HCT116 (cell line): ENCODE measurements at regions not wholly inside any gene's neighbourhood (a gene's known extent, or its start where the extent isn't known, plus 50 kb on each side); places are given as distances from the start of the nearest gene placed in this dataset.

ENCODE experiments used
- ATF3 ChIP-seq: IDR thresholded peaks from 2 replicates; pipeline ENCODE4 v1.6.1; 2012
- RAD21 ChIP-seq: IDR thresholded peaks from 2 replicates; pipeline ENCODE4 v1.6.1; 2012; ENCODE audit warnings: low read depth, mild to moderate bottlenecking
- TCF7L2 ChIP-seq: IDR thresholded peaks from 2 replicates; pipeline ENCODE4 v1.7.0; 2011; ENCODE audit warnings: borderline replicate concordance, inconsistent platforms; ENCODE audit not compliant: insufficient read depth, insufficient read length; ENCODE audit errors: extremely low read depth
- TF ChIP-seq, protein P1 (sequence below), 3 experiments: fragments of 200-600 bp in 1 of 3; sonication (generic) in 1 of 3; IDR thresholded peaks in 2 of 3; conservative IDR thresholded peaks in 1 of 3; 2 replicates each; pipeline ENCODE4 v1.5.1; 2012 to 2017; ENCODE audit warnings: low read depth in 2 of 3, low read length in 2 of 3, antibody characterized with exemption in 1 of 3, borderline replicate concordance in 1 of 3, control low read depth in 1 of 3, mild to moderate bottlenecking in 1 of 3, mixed read lengths in 1 of 3, mixed run types in 1 of 3, moderate library complexity in 1 of 3; ENCODE audit not compliant: insufficient read depth in 1 of 3

GRCh38 chr2:129724021-129724757, 255.3 kb upstream of the RAB6C start:
- TF ChIP-seq ATF3 (no peak), RAD21 (no peak), TCF7L2 (no peak)
- TF ChIP-seq, protein P1, sequence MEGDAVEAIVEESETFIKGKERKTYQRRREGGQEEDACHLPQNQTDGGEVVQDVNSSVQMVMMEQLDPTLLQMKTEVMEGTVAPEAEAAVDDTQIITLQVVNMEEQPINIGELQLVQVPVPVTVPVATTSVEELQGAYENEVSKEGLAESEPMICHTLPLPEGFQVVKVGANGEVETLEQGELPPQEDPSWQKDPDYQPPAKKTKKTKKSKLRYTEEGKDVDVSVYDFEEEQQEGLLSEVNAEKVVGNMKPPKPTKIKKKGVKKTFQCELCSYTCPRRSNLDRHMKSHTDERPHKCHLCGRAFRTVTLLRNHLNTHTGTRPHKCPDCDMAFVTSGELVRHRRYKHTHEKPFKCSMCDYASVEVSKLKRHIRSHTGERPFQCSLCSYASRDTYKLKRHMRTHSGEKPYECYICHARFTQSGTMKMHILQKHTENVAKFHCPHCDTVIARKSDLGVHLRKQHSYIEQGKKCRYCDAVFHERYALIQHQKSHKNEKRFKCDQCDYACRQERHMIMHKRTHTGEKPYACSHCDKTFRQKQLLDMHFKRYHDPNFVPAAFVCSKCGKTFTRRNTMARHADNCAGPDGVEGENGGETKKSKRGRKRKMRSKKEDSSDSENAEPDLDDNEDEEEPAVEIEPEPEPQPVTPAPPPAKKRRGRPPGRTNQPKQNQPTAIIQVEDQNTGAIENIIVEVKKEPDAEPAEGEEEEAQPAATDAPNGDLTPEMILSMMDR (IDR thresholded peaks at IDR 0.05 in 2 of 3, conservative IDR thresholded peaks at IDR 0.05 in 1 of 3; ENCODE audit: borderline replicate concordance in 1 of 3, insufficient read depth in 1 of 3, low read depth in 2 of 3, low read length in 2 of 3): no peak
